NCI-H446 treated with DMSO at 0.1 percent for 48 hours (cell line): ENCODE measurements at regions not wholly inside any gene's neighbourhood (a gene's known extent, or its start where the extent isn't known, plus 50 kb on each side); places are given as distances from the start of the nearest gene placed in this dataset.

ENCODE experiments used
- DNase-seq: peaks from one replicate; lab custom pipeline; 2025; lab: John Stamatoyannopoulos, UW

GRCh38 chr9:95670122-95670521, 153.4 kb upstream of the PTCH1 start:
- no peak for DNase-seq

- DNase-seq, result no peak
Measured at GRCh38 chr9:95669253-95669652, 152.5 kb upstream of the PTCH1 start.

- DNase-seq, result no peak
Measured at GRCh38 chr9:95667789-95668188, 151.0 kb upstream of the PTCH1 start.

DNA sequence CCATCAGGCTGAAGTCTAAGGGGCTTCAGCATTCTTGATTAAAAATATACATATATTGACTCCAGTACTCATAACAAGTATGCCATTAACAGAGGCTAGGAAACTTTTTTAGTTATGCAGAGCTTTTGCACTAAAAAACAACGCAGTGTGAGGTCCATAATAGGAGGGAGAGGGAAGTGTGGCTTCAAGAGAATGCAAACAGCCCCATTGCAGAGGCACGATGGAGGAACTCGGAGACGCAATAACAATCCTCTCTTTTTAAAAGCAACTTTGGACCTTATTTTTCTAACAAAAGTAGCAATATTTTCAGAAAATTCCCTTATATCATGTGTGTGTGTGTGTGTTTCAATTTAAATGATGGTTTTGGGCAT, 150.0 kb upstream of the PTCH1 start:
- DNase-seq, result no peak

- DNase-seq, result no peak
Measured at GRCh38 chr9:95666096-95666784, 149.5 kb upstream of the PTCH1 start.

- no peak for DNase-seq
Measured at GRCh38 chr9:95653246-95653645, 136.5 kb upstream of the PTCH1 start.

DNA sequence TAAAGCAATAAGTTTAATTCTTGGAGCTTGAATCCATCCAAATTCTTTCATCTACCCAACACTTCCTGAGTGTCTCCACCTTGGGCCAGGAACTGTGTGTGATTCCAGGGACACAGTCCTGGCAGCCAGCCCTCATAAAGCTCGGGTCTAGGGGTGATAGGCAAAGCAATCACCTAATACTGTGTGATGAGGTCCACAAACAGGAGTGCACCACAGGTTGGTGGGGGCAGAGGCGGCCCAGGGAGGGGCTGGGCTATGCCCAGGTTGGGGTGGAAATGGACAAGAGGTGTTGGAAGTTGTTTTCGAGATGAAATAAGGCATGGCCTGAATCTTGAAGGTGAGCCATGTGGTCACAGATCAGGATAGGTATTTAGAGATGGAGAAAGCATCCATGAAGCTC, 133.9 kb upstream of the PTCH1 start:
- no peak for DNase-seq

GRCh38 chr9:95649801-95650213, 133.0 kb upstream of the PTCH1 start:
- DNase-seq, result no peak

- DNase-seq, result no peak
Measured at GRCh38 chr9:95648225-95648624, 131.5 kb upstream of the PTCH1 start.

DNA sequence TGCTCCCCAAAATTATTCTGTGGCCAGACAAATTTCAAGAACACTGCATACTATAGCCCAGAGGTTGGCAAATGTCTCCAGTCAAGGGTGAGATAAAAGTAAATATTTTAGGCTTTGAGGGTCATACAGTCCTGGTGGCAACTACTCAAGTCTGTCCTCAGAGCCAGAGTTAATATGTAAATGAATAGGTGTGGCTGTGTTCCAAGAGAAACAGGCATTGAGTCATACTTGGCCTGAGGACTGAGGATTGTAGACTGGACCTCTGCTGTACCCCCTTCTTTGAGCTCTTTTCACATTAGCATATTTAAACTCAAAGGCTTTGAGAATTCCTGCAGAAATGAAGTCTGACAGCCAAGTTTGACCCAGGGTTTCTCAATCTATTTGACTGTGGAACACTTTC, 129.2 kb upstream of the PTCH1 start:
- DNase-seq, result no peak

DNA sequence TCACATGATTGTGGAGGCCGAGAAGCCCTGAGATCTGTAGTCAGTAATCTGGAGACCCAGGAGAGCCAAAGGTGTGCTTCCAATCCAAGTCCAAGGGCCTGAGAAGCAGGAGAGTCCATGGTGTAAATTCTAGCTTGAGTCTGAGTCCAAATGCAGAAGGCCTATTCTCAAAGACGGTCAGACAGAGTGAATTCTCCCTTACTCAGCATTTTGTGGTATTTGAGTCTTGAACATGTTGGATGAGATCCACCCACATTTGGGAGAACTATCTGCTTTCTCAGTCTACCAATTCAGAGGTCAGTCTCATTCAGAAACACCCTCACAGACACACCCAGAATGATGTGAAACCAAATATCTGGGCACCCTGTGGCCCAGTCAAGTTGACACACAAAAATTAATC, 128.8 kb upstream of the PTCH1 start:
- no peak for DNase-seq

DNA sequence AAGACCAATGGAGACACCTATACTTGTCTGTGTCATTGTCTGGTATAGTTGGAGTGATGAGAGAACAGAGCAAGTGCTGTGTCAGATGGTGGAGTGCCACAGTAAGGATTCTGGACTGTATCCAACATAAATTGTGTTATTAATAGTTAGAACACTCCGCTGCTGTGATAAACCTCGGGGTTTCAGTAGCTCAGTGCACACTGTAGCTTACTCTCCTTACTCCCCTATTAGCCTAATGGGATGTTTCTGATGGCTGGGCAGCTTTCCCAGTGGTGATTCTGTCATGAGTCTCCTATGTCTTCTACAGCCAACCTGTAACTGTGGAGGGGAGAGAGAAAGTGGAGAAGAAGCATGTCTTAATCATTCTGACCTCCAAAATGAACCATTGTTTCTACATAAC, 127.6 kb upstream of the PTCH1 start:
- no peak for DNase-seq

DNA sequence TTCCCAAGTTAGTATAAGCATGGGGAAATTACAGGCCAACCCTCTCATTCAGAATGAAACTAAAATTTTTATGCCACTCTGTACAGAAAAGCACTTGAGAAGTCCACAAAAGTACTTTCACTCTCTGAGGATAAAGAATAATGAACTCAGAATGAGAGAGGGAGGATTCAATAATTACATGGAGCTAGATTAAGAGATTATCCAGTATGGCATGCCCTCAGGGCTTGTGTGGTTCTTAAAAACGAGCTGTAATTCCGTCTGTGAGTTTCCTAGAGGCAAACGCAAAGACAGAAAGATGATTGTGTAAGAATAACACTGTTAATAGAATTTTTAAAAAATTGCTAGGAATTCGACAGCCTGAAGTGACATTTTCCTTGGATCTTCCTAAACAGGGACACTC, 126.8 kb upstream of the PTCH1 start:
- DNase-seq, result no peak

DNA sequence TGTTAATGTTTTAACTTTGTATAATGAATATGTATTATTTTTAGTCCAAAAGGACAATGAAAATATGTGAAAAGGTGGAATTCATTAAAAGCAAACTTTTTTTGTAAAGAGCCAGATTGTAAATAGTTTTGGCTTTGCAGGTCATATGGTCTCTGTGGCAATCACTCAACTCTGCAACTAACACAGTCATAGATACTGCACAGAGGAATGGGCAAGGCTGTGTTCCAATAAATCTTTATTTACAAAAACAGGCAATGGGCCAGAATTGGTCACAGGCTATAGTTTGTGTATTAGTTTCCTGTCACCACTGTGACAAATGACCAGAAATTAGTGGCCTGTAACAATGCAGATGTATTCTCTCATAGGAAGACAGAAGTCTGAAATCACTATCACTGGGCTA, 125.4 kb upstream of the PTCH1 start:
- no peak for DNase-seq

DNA sequence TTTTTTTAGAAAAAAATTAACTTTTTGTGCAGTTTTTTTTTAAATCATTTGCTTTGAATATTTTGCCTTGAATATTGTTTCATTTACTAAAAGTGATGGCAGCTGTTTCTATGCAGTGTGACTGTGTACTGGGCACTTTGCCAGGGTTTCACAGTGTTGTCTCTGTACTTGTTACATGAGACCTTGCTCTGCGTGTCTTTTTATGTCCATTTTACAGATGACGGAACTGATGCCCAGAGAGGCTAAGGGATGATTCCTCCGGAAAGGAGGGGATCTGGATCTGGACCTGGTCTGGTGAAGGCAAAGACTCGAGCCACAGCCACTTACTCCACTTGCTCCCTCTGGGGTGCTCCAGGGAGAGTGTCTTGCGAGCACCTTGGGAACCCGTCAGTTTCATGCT, 124.8 kb upstream of the PTCH1 start:
- no peak for DNase-seq

DNA sequence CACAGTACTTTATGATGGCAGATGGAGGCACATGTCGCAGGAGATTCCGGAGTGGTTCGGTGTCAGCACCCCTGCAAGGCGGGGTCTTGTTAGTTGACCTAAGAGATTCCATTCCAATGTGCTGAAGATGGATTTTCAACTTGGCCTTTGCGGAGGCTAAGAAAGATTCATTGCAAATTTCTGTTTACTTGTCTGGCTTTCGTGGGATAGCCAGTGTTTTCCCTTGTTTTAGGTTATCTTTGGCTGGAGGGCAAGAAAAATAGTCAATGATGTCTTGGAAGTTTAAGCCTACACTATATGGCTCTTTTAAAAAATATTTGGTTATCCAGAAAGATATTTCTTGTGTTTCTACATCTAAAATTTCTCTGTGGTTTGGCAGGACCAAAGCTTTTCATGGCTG, 123.6 kb upstream of the PTCH1 start:
- no peak for DNase-seq

DNA sequence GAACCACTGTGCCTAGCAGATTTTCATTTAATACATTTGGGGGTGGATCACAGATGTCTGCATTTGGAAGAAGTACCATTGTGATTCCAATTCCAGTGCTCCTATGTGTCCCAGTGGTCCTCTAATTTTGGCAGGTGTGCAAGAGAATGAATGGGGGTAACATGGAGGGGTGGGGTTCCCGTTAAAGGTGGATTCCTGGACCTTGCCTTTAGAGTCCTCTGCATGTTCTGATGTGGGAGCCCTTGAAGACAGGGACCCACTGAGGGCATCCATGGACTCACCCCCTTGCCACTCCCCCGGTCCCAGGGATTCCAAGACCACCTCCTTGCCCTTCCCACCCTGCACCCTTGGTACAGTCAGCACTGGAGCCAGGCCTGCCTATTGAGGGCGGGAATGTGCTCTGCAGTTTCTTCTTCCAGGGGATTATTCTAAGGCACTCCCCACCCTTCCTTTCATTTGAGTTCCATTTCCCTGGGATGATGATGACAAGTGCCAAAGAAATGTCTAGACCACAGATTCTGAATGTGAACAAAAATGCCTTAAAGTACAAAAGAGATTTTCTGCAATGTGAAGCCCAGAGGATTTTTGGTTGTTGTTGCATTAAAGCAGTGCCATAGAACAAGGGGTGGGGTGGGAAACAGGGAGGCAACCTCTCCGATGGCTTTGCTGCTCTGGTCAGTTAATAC, 119.4 kb upstream of the PTCH1 start:
- DNase-seq, result no peak

DNA sequence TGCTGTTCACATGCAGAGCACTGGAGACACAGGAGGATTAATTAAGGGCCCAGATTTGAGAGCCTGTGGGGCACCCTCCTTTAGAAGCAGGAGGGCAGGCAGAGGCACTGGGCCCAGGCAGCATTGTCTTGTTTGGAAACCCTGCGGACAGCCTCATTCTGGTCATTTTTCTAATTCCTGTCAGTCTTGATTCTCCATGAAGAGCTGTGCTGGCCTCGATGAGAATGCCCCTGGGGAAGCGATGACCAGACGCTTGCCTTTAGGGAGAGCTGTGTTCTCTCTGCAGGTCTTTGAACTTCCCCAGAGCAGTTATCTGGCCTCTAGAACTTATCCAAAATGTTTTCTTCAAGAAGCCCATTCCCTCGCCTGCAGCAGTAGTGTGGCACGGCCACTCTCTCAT, 117.8 kb upstream of the PTCH1 start:
- no peak for DNase-seq

DNA sequence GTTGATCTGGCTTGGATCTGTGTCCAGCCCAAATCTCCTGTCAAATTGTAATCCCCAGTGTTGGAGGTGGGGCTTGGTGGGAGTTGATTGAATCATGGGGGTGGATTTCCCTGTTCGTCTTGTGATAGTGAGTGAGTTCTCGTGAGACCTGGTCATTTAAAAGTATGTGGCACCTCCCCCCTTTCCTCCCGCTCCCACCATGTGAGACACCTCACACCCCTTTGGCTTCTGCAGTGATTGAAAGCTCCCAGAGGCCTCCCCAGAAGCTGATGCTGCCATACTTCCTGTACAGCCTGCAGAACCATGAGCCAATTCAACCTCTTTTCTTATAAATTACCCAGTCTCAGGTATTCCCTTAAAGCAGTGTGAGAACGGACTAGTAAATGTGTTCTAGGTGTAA, 117.3 kb upstream of the PTCH1 start:
- DNase-seq, result no peak

DNA sequence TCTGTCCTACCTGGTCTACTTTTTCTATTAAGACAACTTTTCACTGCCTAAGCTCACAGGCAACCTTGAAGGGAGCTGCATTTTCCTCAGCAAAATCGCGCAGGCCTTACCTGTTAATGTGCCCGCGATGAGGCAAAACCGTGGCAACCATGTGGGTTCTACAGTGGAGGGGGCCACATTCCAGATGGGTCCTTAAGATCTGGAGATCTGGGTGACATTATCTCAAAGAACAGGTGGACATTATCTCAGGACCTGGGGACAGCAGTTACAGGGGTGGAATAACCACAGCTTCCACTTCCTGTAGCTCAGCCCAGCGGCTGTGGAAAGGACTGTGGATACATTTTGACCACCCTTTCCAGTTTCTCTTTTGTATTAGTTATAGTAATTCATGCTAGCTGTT, 112.8 kb upstream of the PTCH1 start:
- DNase-seq, result no peak

DNA sequence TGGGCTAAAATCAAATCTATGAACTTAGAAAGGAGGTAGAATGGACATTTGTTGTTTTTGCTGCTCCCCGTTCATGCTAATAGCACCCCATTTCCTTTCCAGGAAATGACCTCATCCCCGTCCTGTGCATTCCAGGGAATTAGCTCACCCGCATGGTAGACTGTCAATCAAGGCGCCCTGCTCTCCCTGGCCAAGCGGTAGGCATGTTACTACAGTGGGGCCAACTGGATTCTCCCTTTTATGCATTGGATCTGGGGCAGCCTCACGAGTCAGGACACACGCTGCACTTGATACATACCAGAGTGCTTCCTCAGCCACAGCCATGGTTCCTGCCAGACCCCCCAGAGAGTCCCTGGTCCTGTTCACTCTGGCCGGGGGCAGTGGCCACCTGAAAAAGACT, 111.0 kb upstream of the PTCH1 start:
- DNase-seq, result no peak

- no peak for DNase-seq
Measured at GRCh38 chr9:95626885-95627558, 110.3 kb upstream of the PTCH1 start.

- no peak for DNase-seq
Measured at GRCh38 chr9:95626341-95626740, 109.6 kb upstream of the PTCH1 start.

GRCh38 chr9:95623640-95624039, 106.9 kb upstream of the PTCH1 start:
- DNase-seq, result no peak
